ENCODE measurements at regions not wholly inside any gene's neighbourhood (a gene's known extent, or its start where the extent isn't known, plus 50 kb on each side); places are given as distances from the start of the nearest gene placed in this dataset.
"Not testable (repeated sequence)": the region's sequence is repeated elsewhere in the genome, so short reads cannot be mapped to it uniquely, and the experiment has no call there.

GRCh38 chr4:122100508-122100907 is 51.6 kb upstream of the BLTP1 start:
- DNase-seq (ENCODE audit: low spot score), result no peak

GRCh38 chr4:122099896-122100295 is 52.2 kb upstream of the BLTP1 start:
- no peak for DNase-seq (ENCODE audit: low spot score)

- DNase-seq (ENCODE audit: low spot score), result no peak
Measured at GRCh38 chr4:122091836-122092405, 60.2 kb upstream of the BLTP1 start.

DNA sequence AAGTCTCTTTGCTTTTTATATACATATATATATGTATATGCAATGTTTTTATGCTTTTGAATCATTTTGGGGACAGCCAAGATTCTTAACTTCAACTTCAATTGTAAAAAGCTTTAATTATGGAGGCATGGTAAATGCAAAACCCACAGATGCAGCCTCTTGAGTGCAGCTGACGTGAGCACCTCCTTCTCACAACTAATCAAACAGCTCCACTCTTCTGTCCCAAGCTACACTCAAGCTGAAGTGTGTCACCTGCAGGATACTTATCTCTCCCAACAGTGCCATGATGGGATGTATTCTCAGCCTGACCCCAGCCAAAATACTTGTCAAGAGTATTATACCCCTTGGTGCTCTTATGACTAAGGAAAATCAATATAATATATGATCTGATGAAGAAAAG is 60.7 kb upstream of the BLTP1 start:
- DNase-seq (ENCODE audit: low spot score), result no peak

- DNase-seq (ENCODE audit: low spot score), result no peak
Measured at GRCh38 chr4:122090989-122091388, 61.1 kb upstream of the BLTP1 start.

- no peak for DNase-seq (ENCODE audit: low spot score)
Measured at GRCh38 chr4:122086338-122087065, 65.6 kb upstream of the BLTP1 start.

DNA sequence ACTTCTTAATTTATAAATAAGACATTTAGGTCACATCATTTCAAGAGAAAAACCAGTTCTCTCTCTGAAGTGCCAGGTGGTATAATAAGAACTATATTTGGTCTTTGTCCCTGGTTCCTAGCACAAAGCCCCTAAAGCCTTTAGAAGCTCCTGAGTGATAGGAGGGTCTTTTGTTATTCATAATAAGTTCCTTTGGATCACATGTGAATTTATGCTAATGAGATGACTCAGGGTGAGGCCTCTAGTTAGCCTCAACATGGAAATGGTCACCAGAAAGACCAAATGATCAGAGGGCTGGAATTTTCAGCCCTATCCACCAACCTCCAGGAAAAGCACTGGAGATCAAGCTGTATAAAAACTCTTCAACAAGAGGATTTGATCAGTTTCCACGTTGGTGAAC is 68.1 kb upstream of the BLTP1 start:
- DNase-seq (ENCODE audit: low spot score), result no peak

GRCh38 chr4:122083351-122083750 is 68.8 kb upstream of the BLTP1 start:
- DNase-seq (ENCODE audit: low spot score), result no peak

DNA sequence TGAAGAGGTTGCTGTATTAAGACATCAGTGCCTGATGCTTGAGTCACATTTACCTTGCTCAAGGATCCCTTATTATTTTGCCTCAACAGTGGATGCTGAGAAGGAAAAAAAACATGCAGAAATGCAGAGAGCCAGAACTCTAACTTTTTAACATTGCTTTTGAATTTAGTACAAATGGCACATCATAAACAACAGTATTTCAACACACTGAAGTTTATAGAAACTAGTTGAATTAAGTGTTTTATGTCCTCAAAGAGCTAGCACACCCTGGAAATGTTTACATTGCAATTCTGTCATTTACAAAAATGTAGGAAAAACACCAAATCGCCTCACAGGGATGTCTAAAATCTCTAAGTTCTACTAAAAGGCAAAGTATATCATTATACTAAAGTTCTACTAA is 69.5 kb upstream of the BLTP1 start:
- no peak for DNase-seq (ENCODE audit: low spot score)

DNA sequence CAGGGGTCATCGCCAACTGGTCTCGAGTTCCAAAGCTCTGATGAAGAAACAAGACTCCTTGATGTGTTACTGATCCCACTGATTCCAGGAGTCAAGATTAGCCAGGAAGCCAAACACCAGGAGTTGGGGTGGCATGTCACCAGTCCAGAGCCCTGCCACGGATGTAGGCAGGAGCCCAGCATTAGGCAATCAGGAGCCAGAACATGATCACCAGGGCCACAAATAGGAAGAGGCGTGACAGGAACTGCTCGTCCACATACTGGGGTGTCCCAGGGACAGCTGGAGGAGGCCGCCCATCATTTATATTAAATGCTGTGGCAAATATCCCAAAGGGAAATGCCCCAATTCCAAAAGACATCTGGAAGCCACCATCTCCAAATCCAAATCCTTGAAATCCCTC is 74.5 kb upstream of the BLTP1 start:
- not testable (repeated sequence) for DNase-seq (ENCODE audit: low spot score)

DNA sequence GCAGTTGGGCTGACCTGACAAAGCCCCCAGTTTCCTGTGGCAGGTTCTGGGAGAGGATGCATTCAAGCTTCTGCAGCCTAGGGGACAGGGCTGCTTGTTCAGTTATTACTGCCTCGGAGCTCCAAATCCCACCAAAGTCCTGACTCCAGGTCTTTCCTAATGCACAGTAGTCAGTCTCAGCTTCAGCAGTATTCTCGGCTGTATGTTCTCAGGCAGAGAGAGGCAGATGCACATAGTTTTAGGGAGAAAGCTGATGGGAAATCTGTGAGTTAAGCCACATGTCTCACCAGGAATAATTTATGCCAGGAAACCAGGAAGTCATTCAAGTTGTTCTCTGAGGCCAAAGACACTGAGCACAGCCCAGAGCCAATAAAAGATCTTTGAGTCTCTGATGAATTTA is 75.3 kb upstream of the BLTP1 start:
- DNase-seq (ENCODE audit: low spot score), result not testable (repeated sequence)

DNA sequence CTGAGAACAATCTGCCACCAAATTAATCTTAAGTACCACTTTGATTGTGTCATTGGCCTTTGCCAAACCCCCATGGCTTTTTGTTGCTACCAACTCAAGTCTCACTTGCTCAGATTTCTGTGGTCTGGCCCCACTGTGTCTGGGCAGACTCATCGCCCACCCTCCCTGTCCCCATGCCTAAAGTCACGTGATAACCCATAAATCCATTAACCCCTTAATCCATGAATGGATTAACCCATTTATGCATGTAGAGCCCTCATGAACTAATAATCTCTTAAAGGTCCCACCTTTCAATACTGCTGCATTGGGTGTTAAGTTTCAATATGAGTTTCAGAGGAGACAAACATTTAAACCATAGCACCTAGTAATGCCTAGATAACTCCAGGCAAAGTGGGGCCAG is 78.5 kb upstream of the BLTP1 start:
- no peak for DNase-seq (ENCODE audit: low spot score)

GRCh38 chr4:122065915-122066314 is 86.2 kb upstream of the BLTP1 start:
- no peak for DNase-seq (ENCODE audit: low spot score)

- no peak for DNase-seq (ENCODE audit: low spot score)
Measured at GRCh38 chr4:122065149-122065548, 87.0 kb upstream of the BLTP1 start.

GRCh38 chr4:122053186-122053585 is 98.9 kb upstream of the BLTP1 start:
- no peak for DNase-seq (ENCODE audit: low spot score)

- no peak for DNase-seq (ENCODE audit: low spot score)
Measured at GRCh38 chr4:122052677-122053076, 99.5 kb upstream of the BLTP1 start.

GRCh38 chr4:122050841-122051240 is 99.0 kb upstream of the TRPC3 start:
- no peak for DNase-seq (ENCODE audit: low spot score)

DNA sequence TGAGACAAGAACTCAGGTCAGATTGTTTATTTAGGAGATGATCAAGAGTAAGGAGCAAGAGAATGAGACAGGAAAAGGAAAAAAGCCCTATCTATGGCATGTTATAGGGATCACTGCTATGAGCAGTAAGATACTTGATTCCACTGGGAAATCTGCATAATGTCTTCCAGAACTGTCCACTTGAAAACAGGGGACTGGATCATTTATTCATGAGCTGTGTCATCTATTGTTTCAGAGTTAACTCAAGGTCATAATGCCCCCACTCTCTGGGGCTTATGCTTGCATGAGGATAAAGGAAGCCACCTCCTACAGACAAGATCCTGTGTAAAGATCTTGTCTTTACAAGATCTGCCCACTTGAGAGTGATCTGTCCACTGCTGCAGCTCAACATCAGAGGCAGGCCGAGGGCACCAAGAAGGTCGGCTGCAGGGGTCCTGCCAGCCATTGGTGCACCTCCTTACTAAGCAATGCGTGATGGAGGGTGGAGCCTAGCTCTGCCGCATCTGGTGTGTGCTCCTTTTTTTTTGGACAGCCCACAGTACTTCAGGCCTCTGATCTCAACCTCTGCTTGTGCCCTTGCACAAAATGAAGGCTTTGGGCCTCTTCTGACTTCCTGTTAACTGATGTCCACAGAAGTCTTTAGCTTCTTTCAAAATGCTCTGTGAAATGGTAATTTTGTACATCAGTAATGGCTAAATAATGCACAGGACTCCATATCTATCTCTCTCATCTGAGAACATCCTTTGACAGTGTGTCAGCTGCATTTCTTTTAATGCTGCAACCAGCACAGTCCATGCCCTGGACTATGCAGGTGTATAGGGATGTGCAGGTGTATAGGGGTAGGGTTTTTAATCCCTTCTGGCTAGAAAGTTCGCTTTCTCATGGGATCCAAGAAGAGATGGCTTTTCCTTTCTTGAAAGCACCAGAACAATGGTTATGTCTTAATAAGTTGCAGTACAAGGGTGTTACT is 95.9 kb upstream of the TRPC3 start:
- DNase-seq (ENCODE audit: low spot score), result no peak

DNA sequence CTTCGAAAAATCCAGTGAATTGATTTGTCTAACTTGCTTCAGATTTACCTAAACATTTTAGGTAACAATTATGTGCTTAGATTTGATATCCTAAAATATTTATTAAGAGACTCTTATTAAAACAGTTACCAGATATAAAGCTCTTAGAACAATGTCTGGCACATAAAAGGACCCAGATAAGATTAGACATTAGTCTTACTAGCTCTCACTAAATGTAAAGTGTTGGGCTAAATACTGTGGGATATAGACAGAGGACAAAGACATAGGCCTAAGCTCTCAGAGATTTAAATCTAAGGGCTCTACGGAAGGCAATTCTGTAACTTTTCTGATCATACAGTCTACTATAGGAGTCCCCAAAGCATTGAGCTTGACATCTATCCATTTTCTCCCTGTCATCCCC is 94.4 kb upstream of the TRPC3 start:
- DNase-seq (ENCODE audit: low spot score), result no peak

- DNase-seq (ENCODE audit: low spot score), result no peak
Measured at GRCh38 chr4:122045533-122045932, 93.7 kb upstream of the TRPC3 start.

DNA sequence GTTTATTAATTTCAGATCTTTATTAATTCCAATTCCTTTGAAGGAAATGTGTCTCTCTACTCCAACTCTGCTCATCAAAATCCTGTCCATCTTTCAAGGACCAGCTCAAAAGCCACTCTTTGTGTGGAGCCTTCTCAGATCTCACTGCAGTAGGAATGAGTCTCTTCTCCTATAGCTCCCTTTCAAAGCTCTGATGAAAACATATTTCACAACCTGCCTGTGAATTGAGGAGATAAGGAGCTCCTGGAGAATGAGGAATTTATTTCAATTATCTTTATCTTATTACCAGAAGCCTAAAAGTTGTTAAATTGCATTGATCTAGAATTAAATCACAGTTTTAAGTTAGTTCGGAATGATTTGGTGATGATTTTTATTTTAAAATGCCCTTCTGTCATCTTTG is 92.6 kb upstream of the TRPC3 start:
- DNase-seq (ENCODE audit: low spot score), result no peak

GRCh38 chr4:122041312-122041711 is 89.5 kb upstream of the TRPC3 start:
- DNase-seq (ENCODE audit: low spot score), result no peak

DNA sequence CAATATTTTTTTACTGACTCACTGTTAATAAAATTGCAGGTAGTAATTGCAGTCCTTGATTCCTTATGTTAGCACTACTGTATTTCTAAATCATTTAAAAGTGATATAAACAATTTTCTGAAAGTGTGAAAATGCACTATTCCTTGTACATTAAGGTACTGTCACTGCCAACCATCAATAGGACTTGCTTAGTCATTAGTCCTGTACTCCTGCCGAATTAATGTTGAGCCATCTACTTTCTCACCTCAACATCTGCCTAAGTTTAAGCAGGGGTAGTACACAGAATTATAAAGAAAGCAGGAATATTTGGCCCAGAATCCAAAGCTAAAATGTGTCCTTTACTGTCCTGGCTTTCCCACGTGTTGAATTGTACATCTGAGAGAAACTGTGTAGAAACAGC is 87.0 kb upstream of the TRPC3 start:
- DNase-seq (ENCODE audit: low spot score), result no peak

Data from CD4-positive, alpha-beta T cell treated with Interleukin-2 at 100 ng/mL for 4 hours (primary cell).